ENCODE measurements at regions not wholly inside any gene's neighbourhood (a gene's known extent, or its start where the extent isn't known, plus 50 kb on each side); places are given as distances from the start of the nearest gene placed in this dataset.

- TF ChIP-seq, protein P1, sequence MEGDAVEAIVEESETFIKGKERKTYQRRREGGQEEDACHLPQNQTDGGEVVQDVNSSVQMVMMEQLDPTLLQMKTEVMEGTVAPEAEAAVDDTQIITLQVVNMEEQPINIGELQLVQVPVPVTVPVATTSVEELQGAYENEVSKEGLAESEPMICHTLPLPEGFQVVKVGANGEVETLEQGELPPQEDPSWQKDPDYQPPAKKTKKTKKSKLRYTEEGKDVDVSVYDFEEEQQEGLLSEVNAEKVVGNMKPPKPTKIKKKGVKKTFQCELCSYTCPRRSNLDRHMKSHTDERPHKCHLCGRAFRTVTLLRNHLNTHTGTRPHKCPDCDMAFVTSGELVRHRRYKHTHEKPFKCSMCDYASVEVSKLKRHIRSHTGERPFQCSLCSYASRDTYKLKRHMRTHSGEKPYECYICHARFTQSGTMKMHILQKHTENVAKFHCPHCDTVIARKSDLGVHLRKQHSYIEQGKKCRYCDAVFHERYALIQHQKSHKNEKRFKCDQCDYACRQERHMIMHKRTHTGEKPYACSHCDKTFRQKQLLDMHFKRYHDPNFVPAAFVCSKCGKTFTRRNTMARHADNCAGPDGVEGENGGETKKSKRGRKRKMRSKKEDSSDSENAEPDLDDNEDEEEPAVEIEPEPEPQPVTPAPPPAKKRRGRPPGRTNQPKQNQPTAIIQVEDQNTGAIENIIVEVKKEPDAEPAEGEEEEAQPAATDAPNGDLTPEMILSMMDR (IDR thresholded peaks at IDR 0.05; ENCODE audit: extremely low read depth, insufficient read depth, missing control alignments): no peak
- DNase-seq (ENCODE audit: low spot score): no peak
- in situ Hi-C loops (cut with MboI; ENCODE audit: low pct_unique_long_range_greater_than_20kb, low sequenced_read_pairs, unreplicated experiment): no loop called here
Observed at GRCh38 chrX:85504381-85504780, 124.9 kb upstream of the POF1B start.

DNA sequence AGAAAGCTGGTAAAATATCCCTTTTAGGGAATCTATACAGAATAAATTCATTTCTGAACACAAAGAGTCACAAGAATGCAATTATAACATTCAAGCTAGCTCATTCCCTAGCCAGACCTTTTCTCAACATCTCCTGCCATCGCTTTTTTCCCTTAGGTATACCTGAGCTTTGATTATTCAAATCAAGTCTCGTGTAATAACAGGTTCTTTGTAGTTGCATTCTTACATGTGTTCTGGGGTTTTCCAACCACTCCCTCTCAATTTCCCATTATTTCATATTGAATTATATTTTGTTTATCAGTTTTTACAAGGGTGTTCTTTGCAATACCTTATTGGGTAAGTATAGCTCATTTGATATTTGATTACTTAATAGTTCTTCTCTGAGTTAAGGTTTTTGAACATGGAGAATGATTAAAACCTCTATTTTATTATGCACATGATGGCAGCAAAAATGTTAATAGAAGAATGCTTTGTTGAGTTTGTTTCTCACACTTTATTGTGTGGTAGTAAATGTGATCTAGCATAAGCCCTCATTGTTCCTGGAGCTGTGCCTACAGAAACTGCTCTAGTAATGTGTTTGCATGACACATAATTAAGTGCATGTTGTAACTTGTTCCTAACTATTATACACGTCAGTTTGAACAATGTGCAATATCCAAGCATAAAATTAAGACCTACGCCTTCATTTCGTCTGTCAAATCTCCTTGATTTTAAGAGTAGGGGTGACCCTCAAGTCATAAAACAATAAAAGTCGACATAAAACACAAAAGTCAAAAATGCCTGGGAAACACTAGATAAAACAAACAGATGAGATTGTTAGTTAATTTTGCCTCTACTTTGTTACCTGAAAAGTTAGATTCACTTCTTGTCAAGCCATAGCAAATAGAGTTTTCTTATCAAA is 124.0 kb upstream of the POF1B start:
- in situ Hi-C loops (cut with MboI; ENCODE audit: low pct_unique_long_range_greater_than_20kb, low sequenced_read_pairs, unreplicated experiment): no loop called here
- DNase-seq (ENCODE audit: low spot score): no peak
- TF ChIP-seq, protein P1 (IDR thresholded peaks at IDR 0.05; ENCODE audit: extremely low read depth, insufficient read depth, missing control alignments): no peak

DNA sequence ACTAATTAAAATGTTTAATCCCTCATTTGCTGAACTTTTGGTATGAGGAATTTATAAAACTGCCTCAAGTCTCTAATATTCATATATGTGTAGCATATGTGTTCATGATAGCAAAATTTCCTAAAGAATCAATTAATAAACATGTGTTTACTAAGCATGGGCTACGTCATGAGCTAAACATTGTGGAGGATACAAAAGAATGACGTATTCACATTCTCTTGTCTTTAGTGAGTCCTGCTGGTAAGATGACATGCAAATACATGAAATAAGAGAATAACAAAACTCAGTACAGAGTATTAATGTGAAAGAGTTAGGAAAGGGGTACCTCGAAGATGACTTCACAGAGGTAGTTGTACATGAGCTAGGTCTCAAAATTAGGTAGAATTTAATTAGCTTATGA is 121.9 kb upstream of the POF1B start:
- in situ Hi-C loops (cut with MboI; ENCODE audit: low pct_unique_long_range_greater_than_20kb, low sequenced_read_pairs, unreplicated experiment): no loop called here
- TF ChIP-seq, protein P1 (IDR thresholded peaks at IDR 0.05; ENCODE audit: extremely low read depth, insufficient read depth, missing control alignments): no peak
- DNase-seq (ENCODE audit: low spot score): no peak

DNA sequence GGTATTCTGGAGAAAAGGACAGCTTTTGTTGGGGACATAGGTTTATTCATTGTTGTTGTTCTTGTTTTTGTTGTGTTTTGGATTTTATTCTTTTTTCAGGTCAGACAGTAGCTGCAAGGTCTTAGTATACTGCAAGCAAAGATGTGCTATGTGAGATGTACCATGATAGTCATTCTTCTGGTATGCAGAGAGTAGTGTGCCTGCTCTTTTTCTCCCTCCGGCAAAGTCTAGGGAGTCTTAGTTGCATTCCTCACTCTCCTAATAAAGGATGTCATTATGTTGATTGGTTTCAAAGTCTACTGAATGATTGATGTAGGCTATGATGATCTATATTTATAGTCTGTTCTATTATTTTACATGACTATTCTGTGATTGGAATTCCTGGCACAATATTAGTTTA is 119.9 kb upstream of the POF1B start:
- TF ChIP-seq, protein P1 (IDR thresholded peaks at IDR 0.05; ENCODE audit: extremely low read depth, insufficient read depth, missing control alignments): no peak
- DNase-seq (ENCODE audit: low spot score): no peak
- in situ Hi-C loops (cut with MboI; ENCODE audit: low pct_unique_long_range_greater_than_20kb, low sequenced_read_pairs, unreplicated experiment): no loop called here

- in situ Hi-C loops (cut with MboI; ENCODE audit: low pct_unique_long_range_greater_than_20kb, low sequenced_read_pairs, unreplicated experiment): no loop called here
- TF ChIP-seq, protein P1 (IDR thresholded peaks at IDR 0.05; ENCODE audit: extremely low read depth, insufficient read depth, missing control alignments): no peak
- no peak for DNase-seq (ENCODE audit: low spot score)
Observed at GRCh38 chrX:85493821-85494220, 114.4 kb upstream of the POF1B start.

DNA sequence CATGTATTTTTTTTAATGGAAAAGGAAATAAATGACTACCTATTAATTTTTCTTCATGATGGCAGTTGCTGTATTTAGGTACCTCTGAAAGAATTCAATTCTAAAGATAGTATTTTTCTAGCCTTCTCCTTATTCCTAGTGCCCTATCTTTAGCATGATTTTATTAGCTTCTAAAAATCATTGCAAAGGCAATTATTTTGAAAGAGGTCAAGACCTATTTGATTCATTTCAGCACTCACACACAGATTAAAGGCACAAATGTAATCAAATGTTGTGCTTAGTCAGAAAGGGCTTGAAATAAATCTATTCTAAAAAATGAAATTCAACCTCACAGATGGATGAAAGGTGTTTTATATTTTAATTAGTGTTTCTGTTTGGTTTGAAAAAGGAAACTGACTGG is 74.8 kb upstream of the POF1B start:
- DNase-seq (ENCODE audit: low spot score): no peak
- TF ChIP-seq, protein P1 (IDR thresholded peaks at IDR 0.05; ENCODE audit: extremely low read depth, insufficient read depth, missing control alignments): no peak
- in situ Hi-C loops (cut with MboI; ENCODE audit: low pct_unique_long_range_greater_than_20kb, low sequenced_read_pairs, unreplicated experiment): no loop called here
